ENCODE measurements at regions not wholly inside any gene's neighbourhood (a gene's known extent, or its start where the extent isn't known, plus 50 kb on each side); places are given as distances from the start of the nearest gene placed in this dataset.

DNA sequence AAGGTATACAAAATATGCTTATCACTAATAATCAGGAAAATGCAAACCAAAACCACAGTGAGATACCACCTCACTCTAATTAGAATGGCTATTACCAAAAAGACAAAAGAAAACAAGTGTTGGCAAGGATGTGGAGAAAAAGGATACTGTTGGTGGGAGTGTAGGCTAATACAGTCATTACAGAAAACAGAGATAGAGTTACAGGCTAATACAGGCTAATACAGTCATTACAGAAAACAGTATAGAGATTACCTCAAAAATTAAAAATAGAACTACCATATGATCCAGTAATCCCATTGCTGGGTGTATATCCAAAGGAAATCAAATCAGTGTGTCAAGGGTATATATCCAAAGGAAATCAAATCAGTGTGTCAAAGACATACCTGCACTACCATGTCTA lies 238.4 kb downstream of the PLPP3 start:
- DNase-seq, result no peak

GRCh38 chr1:56339786-56340465 lies 239.4 kb downstream of the PLPP3 start:
- DNase-seq, result no peak

- no peak for DNase-seq
Observed at GRCh38 chr1:56339093-56339492, 240.3 kb downstream of the PLPP3 start.

DNA sequence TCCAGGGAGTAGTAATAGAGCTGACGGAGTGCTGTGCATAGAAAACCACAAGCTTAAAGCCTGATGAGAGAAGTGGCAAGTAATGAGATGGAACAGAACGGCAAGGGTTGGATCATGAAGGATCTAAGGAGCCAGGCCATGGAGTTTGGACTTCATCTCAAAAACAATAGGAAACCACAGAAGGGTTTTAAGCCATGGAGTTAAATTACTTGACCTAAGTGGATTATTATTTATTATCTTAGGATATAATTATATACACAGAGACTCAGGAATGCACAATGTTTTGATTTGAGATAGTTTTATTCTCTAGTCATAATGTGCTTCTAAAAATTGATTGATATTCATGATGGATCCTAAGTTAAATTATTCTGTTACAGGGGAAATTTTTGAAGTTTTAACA lies 242.4 kb downstream of the PLPP3 start:
- no peak for DNase-seq

GRCh38 chr1:56335394-56335793 lies 244.0 kb downstream of the PLPP3 start:
- DNase-seq, result no peak

- no peak for DNase-seq
Observed at GRCh38 chr1:56334047-56334446, 245.3 kb downstream of the PLPP3 start.

DNA sequence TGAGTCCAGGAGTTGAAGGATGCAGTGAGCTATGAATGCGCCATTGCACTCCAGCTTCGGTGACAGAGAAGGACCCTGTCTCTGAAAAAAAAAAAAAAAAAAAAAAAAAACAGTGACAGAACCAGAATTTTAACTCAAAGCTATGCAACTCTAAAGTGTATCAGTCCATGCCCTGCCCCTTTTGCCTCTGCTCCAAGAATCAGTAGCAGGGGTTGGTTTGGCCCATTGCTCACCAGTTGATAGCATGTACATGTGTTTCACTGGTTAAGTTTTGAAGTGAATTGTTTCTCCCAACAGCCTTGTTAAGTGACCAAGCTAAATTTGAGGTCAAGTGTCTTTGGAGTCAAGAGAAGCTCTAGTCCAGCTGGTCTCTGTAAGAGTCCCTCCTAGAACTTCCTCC lies 245.9 kb downstream of the PLPP3 start:
- no peak for DNase-seq

DNA sequence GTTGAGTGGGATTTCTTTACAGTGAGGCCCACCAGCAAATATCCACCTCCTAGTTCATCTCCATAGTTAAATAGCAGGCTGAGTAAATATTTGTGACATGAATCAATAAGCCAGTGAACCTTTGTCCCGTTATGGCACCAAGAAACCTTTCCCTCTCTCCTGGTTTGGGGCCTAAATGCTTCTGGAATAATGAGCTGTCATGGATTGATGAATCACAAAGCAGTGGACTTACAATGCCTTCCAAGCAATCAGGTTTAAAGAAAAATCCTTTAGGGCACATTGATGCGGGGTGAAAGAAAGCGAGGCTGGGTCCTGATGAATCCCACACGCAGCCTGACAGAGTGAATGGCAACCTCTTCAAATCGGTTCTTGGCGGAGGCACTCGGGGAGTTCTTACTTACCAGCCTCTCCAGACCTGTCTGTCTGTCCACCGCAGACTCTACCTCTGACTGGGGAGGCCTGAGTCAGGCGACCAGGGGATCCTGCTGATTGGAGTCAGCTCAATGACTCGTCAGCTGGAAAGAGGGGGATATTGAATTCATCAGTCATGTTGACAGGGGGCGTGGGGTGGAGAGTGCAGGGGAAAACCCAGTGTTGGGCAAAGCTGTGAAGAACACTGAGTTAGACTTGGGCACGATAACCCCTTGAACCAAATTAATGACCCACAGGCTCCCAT lies 247.3 kb downstream of the PLPP3 start:
- no peak for DNase-seq

DNA sequence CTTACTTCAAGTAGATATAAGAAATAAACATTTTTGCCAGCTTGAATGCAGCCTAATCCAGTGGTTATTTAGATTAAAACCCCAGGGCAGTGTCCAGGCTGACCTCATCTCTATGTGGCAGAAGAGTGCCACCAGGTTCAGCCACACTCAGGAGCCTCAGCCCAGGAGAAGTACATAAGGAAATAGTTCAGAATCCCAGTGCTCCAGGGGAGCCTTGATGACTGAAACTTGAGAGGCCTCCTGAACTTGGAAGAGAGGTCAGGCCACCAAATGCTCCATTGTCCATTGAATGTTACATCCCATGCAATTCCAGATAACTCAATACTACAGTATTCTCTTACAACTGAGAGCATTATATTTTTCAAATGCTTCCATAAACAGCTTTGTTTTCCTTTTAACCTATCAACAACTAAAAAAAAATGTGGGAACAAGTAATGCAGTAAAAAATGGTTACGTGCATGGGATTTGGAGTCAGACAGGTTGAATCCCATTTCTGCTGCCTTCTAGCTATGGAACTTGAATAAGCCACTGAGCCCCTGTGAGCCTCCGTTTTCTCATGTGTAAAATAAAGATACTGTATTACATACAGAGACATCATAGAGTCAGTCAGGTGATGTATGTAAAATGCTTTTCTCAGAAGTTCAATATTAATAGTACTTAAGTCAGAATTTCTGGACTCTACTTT lies 248.0 kb downstream of the PLPP3 start:
- DNase-seq, result no peak

DNA sequence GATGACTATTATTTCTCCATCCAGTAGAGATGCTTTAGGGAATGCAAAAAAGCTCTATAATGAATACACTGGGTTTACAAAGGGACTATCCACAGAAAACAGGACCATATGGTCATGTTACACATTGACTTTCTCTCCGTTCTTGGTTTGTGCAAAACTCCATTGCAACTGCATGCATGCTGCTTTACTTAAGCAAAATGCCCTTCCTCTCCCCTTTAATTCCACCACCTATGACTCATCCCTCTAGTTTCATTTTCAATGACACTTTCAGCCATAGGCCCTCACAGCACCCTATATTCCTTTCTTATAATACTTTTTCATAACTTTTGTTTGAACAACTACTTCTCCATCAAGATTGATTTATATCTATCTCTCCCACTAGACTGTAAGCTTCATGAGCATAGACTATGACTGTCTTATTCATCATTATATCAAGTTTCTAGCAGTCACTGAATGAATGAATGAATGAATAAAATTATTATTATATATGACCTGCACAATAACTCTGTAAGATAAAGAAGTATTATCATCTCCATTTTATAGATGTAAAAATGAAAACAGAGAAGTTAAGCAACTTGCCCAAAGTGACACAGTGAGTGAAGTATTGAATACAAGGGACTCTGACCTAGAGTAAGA lies 248.9 kb downstream of the PLPP3 start:
- DNase-seq, result no peak

DNA sequence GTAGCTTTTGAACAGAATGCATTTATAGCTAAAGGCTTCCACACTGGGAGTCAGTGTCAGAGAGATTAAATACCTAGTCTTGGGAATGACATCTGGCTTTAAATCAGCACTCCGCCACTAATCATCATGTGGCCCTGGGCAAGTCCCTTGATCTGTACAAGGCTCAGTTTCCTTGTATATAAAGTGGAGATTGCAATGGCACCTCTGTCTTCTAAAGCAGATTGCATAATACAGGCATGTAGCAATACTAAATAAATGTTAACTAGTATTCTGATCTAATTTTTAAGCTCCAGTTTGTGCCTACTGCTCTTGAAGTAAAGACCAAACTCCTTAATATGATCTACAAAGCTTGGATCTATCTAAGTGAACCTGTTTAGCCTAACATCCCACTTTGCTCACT lies 249.4 kb downstream of the PLPP3 start:
- DNase-seq, result no peak

DNA sequence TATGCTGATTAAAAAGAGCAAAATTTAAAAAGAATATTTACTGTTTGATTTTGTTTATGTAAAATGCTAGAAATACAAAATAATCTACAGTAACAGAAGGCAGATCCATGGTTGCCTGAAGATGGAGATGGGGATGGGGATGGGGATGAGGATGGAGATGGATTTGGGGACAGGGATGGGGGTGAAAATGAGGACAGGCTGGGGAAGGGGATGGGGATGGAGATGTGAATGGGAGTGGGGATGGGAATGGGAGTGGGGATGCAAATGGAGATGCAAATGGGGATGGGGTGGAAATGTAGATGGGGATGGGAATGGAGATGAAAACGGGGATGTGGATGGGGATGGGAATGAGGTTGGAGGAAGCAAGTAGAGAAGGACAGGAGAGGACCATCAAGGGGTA lies 252.2 kb downstream of the PLPP3 start:
- DNase-seq, result no peak

- DNase-seq, result no peak
Observed at GRCh38 chr1:56326056-56326455, 253.3 kb downstream of the PLPP3 start.

DNA sequence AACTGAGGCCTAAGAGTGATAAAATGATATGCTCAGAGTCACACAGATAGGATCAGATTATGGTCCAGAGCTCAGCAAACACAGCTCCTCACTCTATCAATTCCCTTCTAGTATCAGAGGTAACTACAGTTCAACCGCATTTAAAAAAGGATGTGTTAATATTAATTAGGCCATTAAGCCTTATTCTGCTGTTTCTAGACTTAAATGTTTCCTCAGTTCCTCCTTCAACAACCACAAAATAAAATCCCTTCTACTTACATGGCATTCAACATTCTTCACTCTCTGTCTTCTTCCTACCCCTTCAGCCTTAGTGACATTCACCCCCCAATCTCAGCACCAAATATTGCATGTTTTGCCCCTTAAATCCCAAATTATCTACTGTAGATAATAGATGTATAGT lies 254.9 kb downstream of the PLPP3 start:
- DNase-seq, result no peak

- no peak for DNase-seq
Observed at GRCh38 chr1:56322211-56322610, 257.2 kb downstream of the PLPP3 start.

- DNase-seq, result no peak
Observed at GRCh38 chr1:56321150-56321490, 258.2 kb downstream of the PLPP3 start.

- DNase-seq, result no peak
Observed at GRCh38 chr1:56320464-56321149, 258.8 kb downstream of the PLPP3 start.

- DNase-seq, result no peak
Observed at GRCh38 chr1:56317722-56318121, 261.6 kb downstream of the PLPP3 start.

DNA sequence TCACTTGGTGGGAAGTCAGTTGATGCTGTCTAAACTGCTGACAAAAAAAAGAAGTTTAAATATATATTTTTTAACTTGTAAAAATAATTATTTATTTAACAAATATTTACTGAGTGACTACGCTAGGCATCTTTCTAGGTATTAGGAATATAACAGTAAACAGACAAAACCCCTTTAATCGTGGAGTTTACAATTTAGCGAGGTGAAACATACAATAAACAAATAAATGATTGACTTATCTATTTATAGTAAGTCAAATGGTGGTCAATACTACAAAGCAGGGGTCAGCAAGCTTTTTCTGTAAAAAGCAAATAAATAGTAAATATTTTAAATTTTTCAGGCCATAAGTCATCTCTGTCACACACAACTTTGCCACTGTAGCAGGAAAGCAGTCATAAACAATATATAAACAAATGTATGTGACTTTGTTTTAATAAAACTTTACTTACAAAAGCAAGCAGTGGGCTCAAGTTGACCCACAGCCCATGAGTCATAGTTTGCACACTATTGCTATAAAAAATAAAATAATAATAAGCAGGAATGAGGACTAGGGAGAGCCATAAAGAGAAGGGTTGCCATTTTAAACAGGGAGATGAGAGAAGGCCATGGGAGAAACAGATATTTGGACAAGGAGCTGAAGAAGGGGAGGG lies 263.9 kb downstream of the PLPP3 start:
- DNase-seq, result no peak

GRCh38 chr1:56313560-56313959 lies 265.8 kb downstream of the PLPP3 start:
- no peak for DNase-seq

DNA sequence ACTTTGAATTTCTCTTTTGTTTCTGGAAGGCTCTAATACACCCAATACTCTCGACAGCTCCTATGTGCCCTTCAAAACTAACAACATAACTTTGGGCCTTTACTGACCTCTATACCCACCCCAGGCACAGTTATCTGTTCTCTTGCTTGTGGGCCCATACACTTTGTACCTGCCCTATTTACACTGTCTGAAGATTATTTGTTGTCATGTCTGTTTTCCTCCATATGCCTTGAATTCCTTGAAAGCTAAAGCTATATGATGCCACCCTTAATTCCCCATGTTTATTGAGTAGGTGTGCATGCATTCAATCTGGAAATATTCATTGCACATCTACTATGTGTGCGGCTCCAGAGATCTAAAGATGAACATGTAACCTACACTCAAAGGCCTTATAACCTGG lies 267.6 kb downstream of the PLPP3 start:
- DNase-seq, result no peak

DNA sequence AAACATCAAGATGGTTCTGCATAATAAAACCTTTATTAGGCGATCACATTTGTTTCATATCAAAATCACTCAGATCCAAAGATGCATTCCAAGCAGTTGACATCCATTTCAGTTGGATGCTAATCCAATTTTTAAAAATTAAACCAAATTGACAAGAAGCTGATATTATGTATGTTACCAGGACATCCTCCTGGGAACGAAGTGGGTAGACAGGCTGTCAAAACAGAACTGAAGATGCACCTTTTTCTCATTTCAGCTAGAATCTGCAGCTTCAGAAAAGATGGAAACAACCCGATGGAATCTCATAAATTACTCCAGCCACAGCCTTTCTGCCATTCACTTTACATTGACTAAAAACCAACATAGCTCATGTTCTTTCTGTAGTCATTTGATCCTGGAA lies 268.4 kb downstream of the PLPP3 start:
- no peak for DNase-seq

DNA sequence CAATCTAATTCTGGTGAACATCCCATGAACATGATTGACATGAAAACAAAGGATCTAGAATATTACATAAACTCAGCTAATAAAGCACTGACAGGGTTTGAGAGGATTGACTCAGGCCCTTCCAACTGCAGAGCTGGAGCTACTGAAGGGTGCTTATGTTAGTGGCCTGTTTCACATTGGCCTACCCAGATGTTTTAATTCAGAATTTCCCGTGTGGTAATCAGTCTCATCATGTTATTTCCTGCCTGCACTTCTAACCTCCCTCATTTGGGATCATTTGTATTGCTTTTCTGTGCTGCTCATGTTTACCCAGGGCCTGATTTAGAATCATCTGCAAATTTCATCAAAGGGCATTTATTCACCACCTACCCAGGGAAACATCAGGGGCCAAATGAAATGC lies 270.3 kb downstream of the PLPP3 start:
- DNase-seq, result no peak
